Stimulated activated CD4-positive, alpha-beta T cell treated with anti-CD3 and anti-CD28 coated beads, Interleukin-1b, Interleukin-23, amount 100 ng/mL, for 1 hour (primary cell): ENCODE measurements at regions not wholly inside any gene's neighbourhood (a gene's known extent, or its start where the extent isn't known, plus 50 kb on each side); places are given as distances from the start of the nearest gene placed in this dataset.

Experiments
- DNase-seq, 2 donors: peaks; one replicate each; pipeline ENCODE4 v3.0.0-alpha.2; 2020; ENCODE audit warnings: low read depth in 2 of 2

- no peak for DNase-seq
Observed at GRCh38 chr15:39391230-39391629, 189.6 kb upstream of the THBS1 start.

DNA sequence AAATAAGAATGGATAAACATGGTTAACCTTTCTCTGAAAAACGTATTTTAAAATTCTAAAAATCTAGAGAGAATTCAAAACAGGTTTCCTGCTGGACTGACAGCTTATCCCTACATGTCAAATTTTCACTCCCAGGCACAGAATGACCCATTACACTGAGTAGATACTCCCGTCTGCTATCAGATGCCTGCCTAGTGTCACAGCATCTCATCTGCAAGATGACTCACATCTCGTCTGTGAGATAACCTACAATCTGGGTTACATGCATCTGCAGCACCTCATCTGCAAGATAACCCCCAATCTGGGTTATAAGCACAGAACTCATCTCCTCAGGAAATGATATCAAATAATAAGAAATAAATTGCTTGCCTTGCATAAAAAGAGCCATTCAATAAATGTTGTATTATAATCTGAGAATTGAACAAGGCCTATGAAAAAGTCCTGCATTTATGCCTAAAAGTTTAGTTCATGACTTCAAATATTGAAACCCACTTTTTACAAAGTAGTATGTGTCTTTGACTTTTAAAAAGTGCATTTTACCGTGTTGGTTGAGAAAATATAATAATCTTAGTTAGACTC is 188.3 kb upstream of the THBS1 start:
- no peak for DNase-seq

DNA sequence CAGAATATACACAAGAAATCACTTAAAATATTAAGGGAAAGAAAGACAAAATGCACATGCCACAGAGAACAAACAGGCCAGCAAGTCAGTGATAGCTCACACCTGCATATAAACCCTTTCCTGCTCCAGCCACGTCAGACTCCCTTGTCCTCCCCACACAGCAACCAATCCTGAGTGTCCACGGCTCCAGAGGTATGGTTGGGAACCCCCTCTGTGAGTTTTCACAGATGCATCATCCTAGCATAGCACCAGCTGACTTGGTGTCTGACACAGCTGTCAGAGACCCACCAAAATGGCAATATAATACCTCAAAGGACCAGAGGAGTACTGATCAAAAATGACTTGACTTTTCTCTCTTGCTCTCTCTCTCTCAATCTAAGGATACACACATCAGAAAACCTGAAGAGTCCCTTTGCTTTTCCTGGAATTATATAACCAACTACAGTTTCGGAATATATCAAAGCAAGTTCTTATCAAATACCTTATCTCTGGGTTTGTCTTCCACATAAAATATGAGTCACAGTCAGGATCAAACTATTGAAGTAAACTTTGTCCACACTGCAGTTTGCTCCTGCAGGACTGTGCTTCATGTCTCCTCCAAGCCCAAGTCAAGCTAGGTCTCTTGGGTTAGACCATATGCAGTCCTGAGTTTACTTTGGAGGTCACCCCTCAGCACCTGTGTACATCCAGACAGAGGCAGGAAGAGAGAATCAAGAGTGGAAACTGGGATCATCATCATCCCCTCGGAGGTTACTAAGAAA is 187.1 kb upstream of the THBS1 start:
- DNase-seq, result no peak

DNA sequence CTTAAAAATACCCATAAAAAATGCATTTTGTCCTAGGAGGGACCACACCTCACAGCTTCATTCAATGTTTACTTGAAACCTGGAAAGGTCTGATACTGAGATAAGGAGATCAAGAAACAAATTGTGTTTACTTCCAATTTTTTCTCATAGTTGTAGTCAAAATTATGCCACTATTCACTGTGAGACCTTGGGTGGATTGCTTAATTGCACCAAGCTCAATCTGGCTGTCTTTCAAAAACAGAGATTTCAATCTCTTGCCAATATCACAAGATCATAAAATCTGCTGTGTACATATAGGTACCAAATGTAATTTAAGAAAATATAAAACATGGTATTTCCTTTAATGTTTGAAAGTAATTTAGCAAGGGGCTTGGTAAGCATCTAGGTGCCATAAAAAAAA is 186.4 kb upstream of the THBS1 start:
- DNase-seq, result no peak

DNA sequence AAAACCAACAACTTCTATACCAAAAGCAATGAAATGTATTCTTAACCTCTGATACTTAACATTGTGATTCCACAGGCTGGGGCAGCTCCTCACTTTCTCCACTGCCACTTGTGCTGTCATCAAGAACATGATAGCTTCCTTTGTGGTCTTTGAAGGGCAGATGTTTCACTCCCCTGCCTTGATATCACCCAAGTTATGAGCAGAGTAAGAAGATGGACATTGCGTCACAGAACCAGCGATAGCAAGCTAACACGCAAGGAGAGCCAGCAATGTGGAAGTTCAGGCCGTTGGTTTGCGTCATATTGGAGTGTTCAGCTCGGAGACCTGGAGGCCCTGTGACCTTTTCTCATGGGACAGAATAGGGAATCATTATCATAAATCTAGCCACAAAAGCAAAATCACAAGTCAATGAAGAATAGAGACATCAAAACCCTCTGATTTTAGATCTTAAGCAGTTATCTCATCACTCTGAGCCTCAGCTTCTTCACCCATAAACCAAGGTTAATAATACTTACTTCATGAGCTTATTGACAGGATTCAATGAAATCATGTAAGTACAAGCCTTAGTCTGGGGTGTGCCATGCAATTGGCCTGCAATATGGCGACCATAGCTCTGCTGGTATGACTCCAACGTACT is 183.8 kb upstream of the THBS1 start:
- no peak for DNase-seq

DNA sequence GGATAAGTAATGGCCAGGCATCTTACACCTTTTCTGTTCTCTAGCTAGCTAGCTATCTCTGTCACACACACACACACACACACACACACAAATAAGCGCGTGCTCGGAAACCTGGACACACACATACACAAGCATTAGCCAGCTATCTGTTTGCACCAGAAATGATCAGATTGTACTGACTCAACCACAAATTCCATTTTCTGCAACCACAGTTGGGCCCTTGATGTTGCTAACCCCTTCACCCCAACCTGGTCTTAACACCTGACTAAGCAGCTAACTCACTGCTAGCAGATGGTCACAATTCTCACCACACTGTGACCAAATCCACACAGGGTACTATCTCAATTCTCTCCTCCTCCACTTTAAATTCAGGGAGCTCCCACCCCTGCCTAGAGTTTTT is 183.0 kb upstream of the THBS1 start:
- no peak for DNase-seq

- DNase-seq, result no peak
Observed at GRCh38 chr15:39399600-39399999, 181.3 kb upstream of the THBS1 start.

- no peak for DNase-seq
Observed at GRCh38 chr15:39400002-39400401, 180.9 kb upstream of the THBS1 start.

GRCh38 chr15:39400821-39401550 is 179.9 kb upstream of the THBS1 start:
- DNase-seq, result no peak

DNA sequence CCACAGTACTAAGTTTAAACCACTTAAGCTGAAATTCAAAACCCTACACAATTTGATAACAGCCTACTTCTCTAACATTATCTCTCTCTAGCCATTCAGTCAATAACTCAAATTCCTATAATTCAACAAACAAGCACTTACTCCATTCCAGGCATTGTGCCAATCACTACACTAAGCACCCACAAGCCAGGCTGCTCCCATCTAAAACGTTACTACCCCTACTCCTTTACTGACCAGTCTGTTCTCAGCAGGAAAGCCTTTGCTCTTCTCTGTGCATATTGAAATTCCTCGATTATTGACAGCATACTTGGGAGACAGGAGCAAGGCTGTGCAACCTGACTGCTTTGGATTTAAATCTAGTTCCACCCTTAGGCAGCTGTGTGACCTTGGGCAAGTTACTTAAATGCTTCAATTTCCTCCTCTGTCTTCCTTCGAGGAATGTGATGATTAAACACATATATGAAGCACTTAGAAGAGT is 177.2 kb upstream of the THBS1 start:
- DNase-seq, result no peak

DNA sequence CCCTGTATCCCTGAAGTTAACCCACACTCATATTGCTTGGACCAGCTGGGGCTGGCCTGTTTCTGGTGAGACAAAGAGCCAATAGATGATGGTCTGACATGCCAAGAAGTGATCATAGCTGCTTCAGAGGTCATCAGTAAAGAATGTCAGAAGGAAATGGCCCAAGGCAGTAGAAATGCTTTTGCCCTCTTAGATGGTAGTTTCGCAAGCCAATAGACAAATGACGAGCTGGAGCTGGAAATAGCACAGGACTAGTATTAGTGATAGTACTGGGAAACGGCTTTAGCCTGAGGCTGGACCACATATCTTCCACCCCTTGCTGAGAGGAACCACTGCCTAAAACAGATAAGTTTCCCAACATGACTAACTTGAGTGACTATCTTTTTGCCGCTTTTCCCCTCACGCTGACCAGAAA is 176.1 kb upstream of the THBS1 start:
- DNase-seq, result no peak

GRCh38 chr15:39406485-39406884 is 174.4 kb upstream of the THBS1 start:
- DNase-seq, result no peak

DNA sequence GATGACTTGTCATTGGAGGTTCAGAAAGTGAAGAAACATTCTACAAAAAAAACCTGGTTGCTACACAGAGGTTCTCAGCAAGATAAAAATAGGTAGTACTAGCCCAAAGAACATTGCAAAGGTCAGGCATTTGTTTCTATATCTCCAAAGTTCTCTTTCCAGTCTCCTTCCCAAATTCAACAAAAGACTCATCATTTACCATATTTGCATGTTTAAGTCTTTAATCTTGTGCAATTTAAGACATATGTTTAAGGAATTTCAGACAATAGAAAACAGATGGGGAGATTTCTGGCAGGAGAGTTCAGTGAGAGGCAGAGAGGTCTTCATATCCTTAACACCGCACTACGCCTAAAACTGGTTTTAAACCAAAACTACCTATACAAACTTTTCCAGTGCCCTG is 173.8 kb upstream of the THBS1 start:
- no peak for DNase-seq

DNA sequence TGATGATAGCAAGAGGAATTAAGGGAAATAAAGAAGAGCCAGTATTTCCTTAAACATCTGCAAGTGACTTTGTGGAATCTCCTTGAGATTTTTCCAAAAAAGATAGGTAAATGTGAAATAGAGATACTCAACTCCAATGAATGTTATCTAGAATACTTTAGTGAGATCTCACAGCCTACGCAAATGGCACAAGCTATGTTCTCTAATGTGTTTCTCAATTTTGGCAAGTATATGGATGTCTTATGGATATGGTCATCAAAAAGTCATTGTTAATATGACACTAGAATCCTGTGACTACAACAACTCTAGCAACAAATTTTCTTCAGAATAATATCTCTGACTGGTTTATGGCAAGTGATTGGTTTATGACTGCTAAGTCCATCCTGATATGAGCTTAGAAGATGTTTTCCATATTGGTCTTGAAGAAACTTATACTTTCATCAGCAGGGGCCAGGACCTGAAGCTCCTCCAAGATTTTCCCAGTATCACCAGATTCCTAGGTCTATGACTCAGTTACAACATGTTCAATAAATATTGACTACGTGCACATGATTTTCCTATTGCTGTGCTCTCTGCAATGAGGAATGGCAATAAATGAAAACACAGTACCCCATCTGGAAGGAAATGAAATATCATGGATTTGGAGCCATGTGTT is 170.9 kb upstream of the THBS1 start:
- no peak for DNase-seq

GRCh38 chr15:39411102-39411989 is 169.5 kb upstream of the THBS1 start:
- no peak for DNase-seq

DNA sequence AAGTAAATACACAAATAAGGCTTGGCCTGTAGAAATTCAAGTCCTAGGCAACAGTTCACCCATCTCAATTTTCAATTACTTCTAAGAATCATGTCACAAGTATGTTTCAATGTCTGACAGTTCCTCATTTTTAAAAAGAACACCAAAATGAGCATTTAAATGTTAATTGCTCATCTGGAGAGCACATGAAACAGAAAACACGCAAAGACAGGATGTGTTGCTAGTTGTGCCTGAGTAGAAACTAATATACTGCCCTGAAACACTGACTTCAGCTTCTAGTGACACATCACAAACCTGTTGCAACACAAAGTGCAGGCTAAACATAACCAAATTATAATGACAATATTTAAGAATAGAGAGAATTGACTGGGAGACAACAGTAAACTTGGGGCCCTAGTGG is 167.3 kb upstream of the THBS1 start:
- no peak for DNase-seq

- no peak for DNase-seq
Observed at GRCh38 chr15:39414201-39414600, 166.7 kb upstream of the THBS1 start.

DNA sequence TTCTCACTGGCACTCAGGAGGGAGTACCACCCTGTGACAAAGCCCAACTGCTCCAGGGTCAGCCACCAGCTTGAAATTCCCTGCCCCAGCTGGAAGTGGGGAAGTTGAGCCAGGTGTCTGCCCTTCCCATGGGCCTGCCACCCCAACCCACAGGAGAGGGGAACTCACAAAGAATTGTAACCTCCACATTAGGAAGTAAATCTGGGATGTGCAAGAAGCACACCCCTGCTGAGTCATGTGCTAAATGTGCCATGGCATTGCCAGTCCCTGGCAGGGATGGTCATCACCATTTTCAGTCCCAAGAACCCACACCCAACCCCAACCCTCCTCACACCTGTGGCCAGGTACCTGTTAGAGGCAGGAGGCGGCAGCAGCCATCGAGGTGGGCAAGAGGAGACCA is 165.2 kb upstream of the THBS1 start:
- no peak for DNase-seq

GRCh38 chr15:39416258-39416657 is 164.6 kb upstream of the THBS1 start:
- no peak for DNase-seq

DNA sequence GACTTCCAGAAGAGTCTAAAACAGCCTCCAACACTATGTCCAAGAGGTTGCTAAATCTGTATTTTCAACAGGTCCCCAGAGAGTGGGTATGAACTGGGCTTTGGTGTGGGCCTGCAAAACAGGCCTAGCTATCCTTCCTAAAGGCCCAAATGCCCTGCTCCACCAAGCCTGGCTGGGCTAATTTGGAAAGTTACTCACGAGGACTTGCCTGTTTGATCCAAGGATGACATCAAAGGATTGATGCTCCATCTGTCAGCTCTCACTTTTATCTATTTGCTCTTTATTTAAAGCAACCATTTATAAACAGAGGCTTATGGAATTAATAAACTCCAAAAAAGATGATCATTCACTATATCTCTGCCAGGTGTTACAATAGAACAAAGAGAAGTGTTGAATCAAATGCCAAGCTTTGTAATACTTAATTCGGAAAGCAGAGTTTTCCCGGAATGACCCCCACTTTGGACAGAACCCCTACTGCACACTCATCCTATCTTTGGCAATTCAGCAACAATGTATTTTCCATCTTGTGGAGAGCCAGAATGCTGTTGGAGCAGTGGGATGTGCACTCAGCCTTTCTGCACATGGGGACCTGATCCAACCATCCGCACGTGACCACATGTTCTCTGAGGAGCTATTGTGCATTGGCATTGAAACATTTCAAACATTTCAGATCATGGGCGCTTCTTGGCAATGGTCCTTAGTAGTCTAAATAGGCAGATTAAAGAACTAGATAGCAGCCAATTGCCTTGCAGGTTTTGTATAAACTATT is 163.3 kb upstream of the THBS1 start:
- DNase-seq, result no peak
